Bronchial epithelial cell (primary cell): ENCODE measurements at regions not wholly inside any gene's neighbourhood (a gene's known extent, or its start where the extent isn't known, plus 50 kb on each side); places are given as distances from the start of the nearest gene placed in this dataset.

Source experiments
- DNase-seq: peaks from one replicate; pipeline ENCODE4 v3.0.0-alpha.2; 2010; ENCODE audit warnings: low read depth
- FAIRE-seq: peaks from 2 replicates; lab custom pipeline; 2011; peaks lifted over from hg19 to GRCh38; lab: Jason Lieb, UNC
- H3K27me3 ChIP-seq: 2 replicates; pipeline ENCODE4 v1.5.1; 2011; ENCODE audit warnings: low read length; ENCODE audit not compliant: control insufficient read depth, insufficient read depth
- H3K36me3 ChIP-seq: 2 replicates; pipeline ENCODE4 v1.5.1; 2011; ENCODE audit warnings: low read length; ENCODE audit not compliant: control insufficient read depth, insufficient read depth
- H3K4me3 ChIP-seq: 2 replicates; pipeline ENCODE4 v1.5.1; 2011; ENCODE audit warnings: mild to moderate bottlenecking, low read depth, low read length, control low read depth
- CTCF ChIP-seq: IDR thresholded peaks from 2 replicates; pipeline ENCODE4 v1.5.1; 2011; ENCODE audit warnings: mild to moderate bottlenecking, moderate library complexity, low read length, control low read depth, inconsistent platforms; ENCODE audit not compliant: insufficient read depth, severe bottlenecking

GRCh38 chr2:76320716-76321115, 610.0 kb upstream of the GCFC2 start:
- FAIRE-seq (no peak), DNase-seq (no peak)
- H3K4me3 ChIP-seq: no peak overlapping the region
- no peaks in the 10 kb centered on the region for H3K36me3 ChIP-seq
- no peaks in the 10 kb centered on the region for H3K27me3 ChIP-seq
- no peak for TF ChIP-seq CTCF

DNA sequence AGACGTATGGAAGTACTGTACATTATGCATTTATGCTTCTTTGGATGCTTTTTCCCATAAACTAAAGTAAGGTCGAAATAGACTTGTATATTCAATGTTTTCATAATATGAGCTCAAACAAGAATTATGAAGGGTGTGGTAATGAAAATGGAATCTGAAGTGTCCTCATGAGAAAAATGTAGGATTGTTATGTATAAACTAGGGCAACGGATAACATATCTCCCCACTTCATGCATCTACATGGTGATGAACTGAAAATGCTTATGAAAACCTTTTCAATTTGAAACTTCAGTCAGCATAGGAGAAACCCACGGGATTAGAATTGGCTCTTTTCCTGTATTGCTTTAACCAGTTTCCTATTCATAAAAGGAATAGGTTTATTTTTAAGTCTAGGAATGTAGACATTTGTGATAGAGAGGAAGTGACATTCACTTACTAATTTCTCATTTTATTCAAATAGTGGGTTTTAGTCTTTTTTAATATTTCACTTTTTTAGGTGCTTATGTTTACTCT, 608.2 kb upstream of the GCFC2 start:
- Histone ChIP-seq H3K36me3 (no peaks in the 10 kb centered on the region), H3K4me3 (no peak overlapping the region), H3K27me3 (no peaks in the 10 kb centered on the region)
- no peak for TF ChIP-seq CTCF
- FAIRE-seq (no peak), DNase-seq (no peak)

- Histone ChIP-seq H3K36me3 (no peaks in the 10 kb centered on the region), H3K4me3 (no peak overlapping the region), H3K27me3 (no peaks in the 10 kb centered on the region)
- DNase-seq (no peak), FAIRE-seq (no peak)
- no peak for TF ChIP-seq CTCF
These were observed 606.0 kb upstream of the GCFC2 start for GRCh38 chr2:76316691-76317090.

DNA sequence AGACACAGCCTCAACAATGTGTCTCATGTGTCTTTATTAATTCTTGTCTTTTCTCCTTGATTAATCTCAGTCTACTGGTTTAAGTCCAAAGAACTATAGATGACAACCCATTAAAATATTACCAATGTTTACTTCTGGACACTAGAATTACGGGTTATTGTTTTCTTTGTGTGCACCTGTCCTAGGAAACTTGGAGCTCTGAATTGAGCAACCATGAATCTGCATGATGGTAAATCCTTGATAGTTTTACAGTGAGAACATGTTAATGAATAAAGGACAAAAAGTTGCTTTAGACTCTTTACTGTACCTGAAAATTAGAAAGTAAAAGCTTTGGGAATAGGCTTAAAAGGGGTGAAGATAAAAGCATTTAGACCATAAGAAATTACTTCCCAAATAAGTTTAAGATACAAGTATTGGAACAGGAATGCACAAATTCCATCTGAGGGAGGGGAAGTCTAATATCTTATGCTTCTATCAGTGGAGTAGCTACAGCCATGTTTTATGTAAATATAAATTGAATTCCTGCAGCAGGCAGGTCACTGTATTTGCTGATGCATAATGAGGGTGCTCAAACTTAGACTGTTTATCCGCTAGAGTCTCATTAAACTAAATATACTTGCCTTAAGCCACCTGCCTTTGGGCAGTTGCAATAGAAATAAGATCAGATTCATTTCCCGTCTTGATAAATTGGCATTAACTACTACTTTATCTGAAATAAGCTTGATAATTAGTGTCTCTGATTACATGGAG, 603.7 kb upstream of the GCFC2 start:
- FAIRE-seq (no peak), DNase-seq (no peak)
- H3K4me3 ChIP-seq: no peak overlapping the region
- H3K36me3 ChIP-seq: no peaks in the 10 kb centered on the region
- TF ChIP-seq CTCF: no peak
- no peaks in the 10 kb centered on the region for H3K27me3 ChIP-seq

DNA sequence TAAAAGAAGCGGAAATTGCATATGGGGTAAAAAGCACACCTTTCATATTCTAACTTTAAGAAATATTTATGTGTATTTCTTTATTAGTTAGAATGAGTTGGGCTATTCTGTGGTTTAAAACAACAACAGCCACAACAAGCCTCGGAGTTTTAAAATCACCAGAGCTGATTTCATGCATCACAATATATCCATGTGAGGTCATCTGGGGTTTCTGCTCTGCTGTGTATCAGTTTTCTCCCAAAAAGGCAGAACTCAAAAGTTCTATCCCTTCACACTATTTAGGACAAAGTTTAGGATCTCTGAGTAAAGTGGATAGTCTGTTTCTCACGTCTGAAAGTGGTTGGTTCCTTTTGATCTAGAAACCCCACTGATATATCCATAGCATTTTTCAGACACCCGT, 601.5 kb upstream of the GCFC2 start:
- TF ChIP-seq CTCF: no peak
- Histone ChIP-seq H3K27me3 (no peaks in the 10 kb centered on the region), H3K4me3 (no peak overlapping the region), H3K36me3 (no peaks in the 10 kb centered on the region)
- FAIRE-seq (no peak), DNase-seq (no peak)

DNA sequence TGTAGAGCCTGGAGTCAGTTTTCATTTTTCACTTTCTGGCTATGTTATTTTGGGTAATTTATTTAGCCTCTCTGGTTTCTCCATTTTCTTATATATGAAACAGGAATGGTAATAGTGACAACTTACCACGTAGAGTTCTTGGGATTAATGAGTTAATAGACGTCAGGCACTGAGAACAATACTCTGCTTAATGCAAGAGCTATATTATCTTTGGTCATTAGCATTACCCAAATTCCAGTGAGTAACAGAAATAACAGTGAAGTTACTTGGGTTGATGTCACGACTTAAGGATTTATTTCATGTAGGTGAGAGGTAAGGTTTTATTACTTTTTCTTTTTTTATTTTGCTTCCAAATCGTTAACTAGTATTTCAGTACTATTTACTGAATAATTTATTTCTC, 601.0 kb upstream of the GCFC2 start:
- FAIRE-seq: no peak
- no peak overlapping the region for H3K4me3 ChIP-seq
- H3K27me3 ChIP-seq: no peaks in the 10 kb centered on the region
- no peak for DNase-seq
- H3K36me3 ChIP-seq: no peaks in the 10 kb centered on the region
- no peak for TF ChIP-seq CTCF
